ENCODE measurements at regions not wholly inside any gene's neighbourhood (a gene's known extent, or its start where the extent isn't known, plus 50 kb on each side); places are given as distances from the start of the nearest gene placed in this dataset.

DNA sequence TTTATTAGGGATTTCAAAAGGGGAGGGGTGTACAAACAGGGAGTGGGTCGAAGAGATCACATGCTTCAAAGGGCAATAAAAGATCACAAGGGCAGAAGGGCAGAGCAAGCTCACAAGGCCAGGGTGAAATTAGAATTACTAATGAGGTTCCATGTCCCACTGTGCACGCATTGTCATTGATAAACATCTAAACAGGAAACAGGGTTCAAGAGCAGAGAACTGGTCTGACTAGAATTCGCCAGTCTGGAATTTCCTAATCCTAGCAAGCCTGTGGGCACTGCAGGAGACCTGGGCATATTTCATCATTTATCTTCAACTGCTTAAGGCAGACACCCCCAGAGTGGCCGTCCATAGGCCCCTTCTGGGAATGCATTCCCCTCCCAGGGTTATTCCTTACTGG is 408.2 kb downstream of the ZNF804A start:
- no TSS peak for BruUV-seq (replicated peaks)
- dilution Hi-C loops (cut with MboI; ENCODE audit: extremely low pct_ligation_motif_present, low sequenced_read_pairs) (no loop called here), intact Hi-C loops (cut with micrococcal nuclease) (no loop called here)
- ChIA-PET POLR2A (no interaction called here), CTCF (no interaction called here)
- H3K4me2 ChIP-seq (ENCODE audit: insufficient read depth, low read length) = no peak overlapping the region
- H3K9me3 ChIP-seq (replicated peaks; ENCODE audit: control insufficient read depth, insufficient read depth, low read length) = no peaks in the 10 kb centered on the region
- H3K27me3 ChIP-seq (ENCODE audit: control insufficient read depth in 2 of 2, insufficient read depth in 2 of 2, low read length in 2 of 2) = no peaks in the 10 kb centered on the region
- no peaks in the 10 kb centered on the region for H4K20me1 ChIP-seq (replicated peaks; ENCODE audit: control insufficient read depth, extremely low read depth, insufficient read depth, low read length)
- DNase-seq (ENCODE audit: low read depth, low spot score) (no peak), FAIRE-seq (no peak)
- H2AFZ ChIP-seq (ENCODE audit: low read depth, low read length) = no peak overlapping the region
- no peak overlapping the region for H3K4me3 ChIP-seq (replicated peaks in 1 of 3; ENCODE audit: insufficient read depth in 1 of 3, low read depth in 1 of 3, low read length in 3 of 3)
- no peak overlapping the region for H3K9ac ChIP-seq (replicated peaks; ENCODE audit: extremely low read depth, insufficient read depth, low read length)
- H3K4me1 ChIP-seq (ENCODE audit: control insufficient read depth, extremely low read depth, insufficient read depth, low read length) = no peaks in the 10 kb centered on the region
- no peaks in the 10 kb centered on the region for H3K79me2 ChIP-seq (ENCODE audit: control insufficient read depth, insufficient read depth, low read length)
- no peak overlapping the region for H3K27ac ChIP-seq (ENCODE audit: insufficient read depth, low read depth, low read length)
- TF ChIP-seq FOS (IDR thresholded peaks at IDR 0.05; ENCODE audit: borderline replicate concordance, insufficient read depth, low read length) = no peak
- TF ChIP-seq, protein P1, sequence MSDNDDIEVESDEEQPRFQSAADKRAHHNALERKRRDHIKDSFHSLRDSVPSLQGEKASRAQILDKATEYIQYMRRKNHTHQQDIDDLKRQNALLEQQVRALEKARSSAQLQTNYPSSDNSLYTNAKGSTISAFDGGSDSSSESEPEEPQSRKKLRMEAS (IDR thresholded peaks at IDR 0.05; ENCODE audit: insufficient read depth, insufficient read length) = no peak
- no peak for TF ChIP-seq POLR2A (IDR thresholded peaks at IDR 0.05; ENCODE audit: low read depth, low read length)
- TF ChIP-seq, protein P2, sequence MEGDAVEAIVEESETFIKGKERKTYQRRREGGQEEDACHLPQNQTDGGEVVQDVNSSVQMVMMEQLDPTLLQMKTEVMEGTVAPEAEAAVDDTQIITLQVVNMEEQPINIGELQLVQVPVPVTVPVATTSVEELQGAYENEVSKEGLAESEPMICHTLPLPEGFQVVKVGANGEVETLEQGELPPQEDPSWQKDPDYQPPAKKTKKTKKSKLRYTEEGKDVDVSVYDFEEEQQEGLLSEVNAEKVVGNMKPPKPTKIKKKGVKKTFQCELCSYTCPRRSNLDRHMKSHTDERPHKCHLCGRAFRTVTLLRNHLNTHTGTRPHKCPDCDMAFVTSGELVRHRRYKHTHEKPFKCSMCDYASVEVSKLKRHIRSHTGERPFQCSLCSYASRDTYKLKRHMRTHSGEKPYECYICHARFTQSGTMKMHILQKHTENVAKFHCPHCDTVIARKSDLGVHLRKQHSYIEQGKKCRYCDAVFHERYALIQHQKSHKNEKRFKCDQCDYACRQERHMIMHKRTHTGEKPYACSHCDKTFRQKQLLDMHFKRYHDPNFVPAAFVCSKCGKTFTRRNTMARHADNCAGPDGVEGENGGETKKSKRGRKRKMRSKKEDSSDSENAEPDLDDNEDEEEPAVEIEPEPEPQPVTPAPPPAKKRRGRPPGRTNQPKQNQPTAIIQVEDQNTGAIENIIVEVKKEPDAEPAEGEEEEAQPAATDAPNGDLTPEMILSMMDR (IDR thresholded peaks at IDR 0.05; ENCODE audit: extremely low read depth in 1 of 2, insufficient read depth in 1 of 2, low read depth in 1 of 2, low read length in 2 of 2) = no peak
- TF ChIP-seq POLR2AphosphoS5 (IDR thresholded peaks at IDR 0.05; ENCODE audit: insufficient read depth, low read depth, low read length) = no peak
- no peak for TF ChIP-seq EZH2 (IDR thresholded peaks at IDR 0.05; ENCODE audit: borderline replicate concordance, low read depth, low read length, severe bottlenecking)
- TF ChIP-seq MYC (IDR thresholded peaks at IDR 0.05; ENCODE audit: low read depth, low read length) = no peak
- TF ChIP-seq GATA2 (IDR thresholded peaks at IDR 0.05; ENCODE audit: insufficient read depth, insufficient read length, low read depth, low read length) = no peak
- no peak for TF ChIP-seq JUN (IDR thresholded peaks at IDR 0.05; ENCODE audit: borderline replicate concordance, insufficient read depth, insufficient read length, low read depth)
- no peaks in the 10 kb centered on the region for H3K9me1 ChIP-seq (replicated peaks; ENCODE audit: control insufficient read depth, extremely low read depth, insufficient read depth, low read length)
- H3K36me3 ChIP-seq (ENCODE audit: control insufficient read depth in 2 of 2, extremely low read depth in 1 of 2, insufficient read depth in 2 of 2, low read length in 2 of 2) = no peaks in the 10 kb centered on the region

All from endothelial cell of umbilical vein (primary cell).